Transverse colon (tissue), 3 donors: ENCODE measurements at regions not wholly inside any gene's neighbourhood (a gene's known extent, or its start where the extent isn't known, plus 50 kb on each side); places are given as distances from the start of the nearest gene placed in this dataset.

Experiments used
- CTCF ChIP-seq, 5 experiments: fragments of 200-600 bp in 3 of 5; fragments of 450-650 bp in 2 of 5; sonication (generic) in 3 of 5; IDR thresholded peaks; 1 replicate in 2 of 5; 2 replicates in 3 of 5; pipeline ENCODE4 v1.5.1; 2016 to 2017; ENCODE audit warnings: antibody characterized with exemption in 5 of 5, inconsistent platforms in 3 of 5, mild to moderate bottlenecking in 2 of 5, moderate library complexity in 1 of 5
- EP300 ChIP-seq: sonication (generic); formaldehyde crosslinking; IDR thresholded peaks from one replicate; pipeline ENCODE4 v1.6.1; 2017; ENCODE audit warnings: antibody characterized with exemption, low read depth
- POLR2A ChIP-seq: fragments of 450-650 bp; IDR thresholded peaks from one replicate; pipeline ENCODE4 v1.6.1; 2016; ENCODE audit warnings: antibody characterized with exemption, mild to moderate bottlenecking, moderate library complexity

- TF ChIP-seq POLR2A (no peak), CTCF (IDR thresholded peaks at IDR 0.05) (no peak), EP300 (no peak)
Measured at GRCh38 chr15:87477026-87477425, 779.5 kb downstream of the NTRK3 start.
